IMR-90 (cell line): ENCODE measurements at regions not wholly inside any gene's neighbourhood (a gene's known extent, or its start where the extent isn't known, plus 50 kb on each side); places are given as distances from the start of the nearest gene placed in this dataset.

Experiments
- ATAC-seq: fragments of 200-7000 bp; cut with Tn5 transposase; 2 replicates; pipeline ENCODE4 v1.9.1; 2020; ENCODE audit warnings: low read depth, mild to moderate bottlenecking, moderate library complexity
- BruUV-seq: library from RNA; stranded (reverse); fragments of 400-500 nt; replicated peaks from 2 replicates; lab custom pipeline; 2021; lab: Mats Ljungman, UMichigan
- CTCF ChIA-PET: fragments of 300-600 bp; formaldehyde crosslinking; extraction: SDS; loops from one replicate; lab custom pipeline; 2021; ENCODE audit warnings: antibody characterized with exemption; lab: Yijun Ruan, JAX
- POLR2A ChIA-PET: fragments of 300-600 bp; sonication (Branson Sonifier 250); formaldehyde crosslinking; loops from one replicate; lab custom pipeline; 2022; ENCODE audit warnings: antibody characterized with exemption; ENCODE audit not compliant: unreplicated experiment; lab: Charles Lee
- DNase-seq: peaks from one replicate; pipeline ENCODE4 v3.0.0; 2013
- H2AFZ ChIP-seq: replicated peaks from 2 replicates; pipeline ENCODE3; 2013; ENCODE audit warnings: low read length, mild to moderate bottlenecking; ENCODE audit not compliant: poor library complexity
- H2AK5ac ChIP-seq: 2 replicates; pipeline ENCODE4 v1.6.1; 2013; ENCODE audit warnings: low read depth, low read length, inconsistent platforms
- H2AK9ac ChIP-seq: replicated peaks from 2 replicates; pipeline ENCODE3; 2013; ENCODE audit warnings: mild to moderate bottlenecking, low read depth, low read length, moderate library complexity; ENCODE audit not compliant: poor library complexity
- H2BK120ac ChIP-seq: 2 replicates; pipeline ENCODE4 v1.6.1; 2013; ENCODE audit warnings: low read depth, low read length, inconsistent platforms
- H2BK15ac ChIP-seq: 3 replicates; pipeline ENCODE4 v1.6.1; 2013; ENCODE audit warnings: low read depth, low read length, inconsistent platforms
- H2BK20ac ChIP-seq: 2 replicates; pipeline ENCODE4 v1.6.1; 2013; ENCODE audit warnings: low read depth, mild to moderate bottlenecking, inconsistent platforms, low read length, moderate library complexity
- H2BK5ac ChIP-seq: 2 replicates; pipeline ENCODE4 v1.6.1; 2013; ENCODE audit warnings: mild to moderate bottlenecking, low read depth, low read length, inconsistent platforms; ENCODE audit not compliant: poor library complexity, severe bottlenecking
- H3K14ac ChIP-seq: replicated peaks from 2 replicates; pipeline ENCODE4 v1.6.1; 2013; ENCODE audit warnings: low read depth, low read length, inconsistent platforms
- H3K18ac ChIP-seq: 2 replicates; pipeline ENCODE4 v1.6.1; 2013; ENCODE audit warnings: low read depth, low read length, control low read depth
- H3K23ac ChIP-seq: 2 replicates; pipeline ENCODE4 v1.6.1; 2013; ENCODE audit warnings: low read depth, low read length, inconsistent platforms
- H3K27ac ChIP-seq: 2 replicates; pipeline ENCODE4 v1.5.1; 2013; ENCODE audit warnings: mild to moderate bottlenecking, control low read depth, low read length; ENCODE audit not compliant: insufficient read depth
- H3K27me3 ChIP-seq: 2 replicates; pipeline ENCODE4 v1.6.1; 2013; ENCODE audit warnings: low read length; ENCODE audit not compliant: control insufficient read depth, insufficient read depth
- H3K36me3 ChIP-seq: 2 replicates; pipeline ENCODE4 v1.6.1; 2013; ENCODE audit warnings: low read length, mixed read lengths; ENCODE audit not compliant: control insufficient read depth, insufficient read depth
- H3K4ac ChIP-seq: 2 replicates; pipeline ENCODE4 v1.6.1; 2013; ENCODE audit warnings: low read depth, low read length, inconsistent platforms
- H3K4me1 ChIP-seq: 2 replicates; pipeline ENCODE4 v1.6.1; 2013; ENCODE audit warnings: low read length, mixed read lengths; ENCODE audit not compliant: control insufficient read depth, insufficient read depth
- H3K4me2 ChIP-seq: 2 replicates; pipeline ENCODE4 v1.6.1; 2013; ENCODE audit warnings: low read depth, mild to moderate bottlenecking, control low read depth, low read length, moderate library complexity
- H3K4me3 ChIP-seq: 2 replicates; pipeline ENCODE4 v1.5.1; 2013; ENCODE audit warnings: low read depth, mild to moderate bottlenecking, control low read depth, low read length, moderate library complexity; ENCODE audit not compliant: insufficient read depth
- H3K56ac ChIP-seq: 2 replicates; pipeline ENCODE4 v1.6.1; 2013; ENCODE audit warnings: low read length, inconsistent platforms; ENCODE audit not compliant: insufficient read depth; ENCODE audit errors: extremely low read depth
- H3K79me1 ChIP-seq, 2 experiments: 2 replicates each; pipeline ENCODE4 v1.6.1; 2013; ENCODE audit warnings: low read length in 2 of 2, inconsistent platforms in 1 of 2, low read depth in 1 of 2
- H3K9ac ChIP-seq: 2 replicates; pipeline ENCODE4 v1.6.1; 2013; ENCODE audit warnings: low read depth, low read length, control low read depth
- H3K9me1 ChIP-seq: 2 replicates; pipeline ENCODE4 v1.6.1; 2013; ENCODE audit warnings: low read length, inconsistent platforms; ENCODE audit not compliant: insufficient read depth
- H3K9me3 ChIP-seq: 2 replicates; pipeline ENCODE4 v1.6.1; 2013; ENCODE audit warnings: low read length; ENCODE audit not compliant: control insufficient read depth, insufficient read depth
- H4K20me1 ChIP-seq: 2 replicates; pipeline ENCODE4 v1.6.1; 2013; ENCODE audit warnings: low read length, inconsistent platforms; ENCODE audit not compliant: insufficient read depth
- H4K5ac ChIP-seq: 2 replicates; pipeline ENCODE4 v1.6.1; 2013; ENCODE audit warnings: mild to moderate bottlenecking, low read depth, low read length, control low read depth
- H4K8ac ChIP-seq, 2 experiments: 2 replicates each; pipeline ENCODE4 v1.6.1; 2013; ENCODE audit warnings: low read depth in 2 of 2, low read length in 2 of 2, control low read depth in 1 of 2, inconsistent platforms in 1 of 2
- H4K91ac ChIP-seq: 2 replicates; pipeline ENCODE4 v1.6.1; 2013; ENCODE audit warnings: low read depth, low read length, inconsistent platforms; ENCODE audit not compliant: insufficient read depth
- BHLHE40 ChIP-seq: fragments of 150-350 bp; IDR thresholded peaks from 2 replicates; pipeline ENCODE4 v1.6.1; 2016; ENCODE audit warnings: mild to moderate bottlenecking, low read depth, low read length
- CTCF ChIP-seq: conservative IDR thresholded peaks from 2 replicates; pipeline ENCODE4 v1.5.1; 2012; ENCODE audit warnings: mild to moderate bottlenecking, low read depth, low read length, improper control_type of control experiment
- ELK1 ChIP-seq: fragments of 150-350 bp; IDR thresholded peaks from 2 replicates; pipeline ENCODE4 v1.6.1; 2016; ENCODE audit warnings: low read depth, mild to moderate bottlenecking, low read length, moderate library complexity, borderline replicate concordance
- FOS ChIP-seq: fragments of 150-350 bp; IDR thresholded peaks from 2 replicates; pipeline ENCODE4 v1.6.1; 2016; ENCODE audit warnings: low read depth, low read length
- MAZ ChIP-seq: IDR thresholded peaks from 2 replicates; pipeline ENCODE4 v1.6.1; 2012; ENCODE audit warnings: low read depth, mild to moderate bottlenecking, low read length, improper control_type of control experiment, moderate library complexity, borderline replicate concordance
- MXI1 ChIP-seq: IDR thresholded peaks from 2 replicates; pipeline ENCODE4 v1.6.1; 2012; ENCODE audit warnings: low read depth, mild to moderate bottlenecking, low read length, moderate library complexity, borderline replicate concordance
- NFE2L2 ChIP-seq: fragments of 150-350 bp; IDR thresholded peaks from 2 replicates; pipeline ENCODE4 v1.6.1; 2016; ENCODE audit warnings: low read depth, mild to moderate bottlenecking, low read length
- USF2 ChIP-seq: fragments of 150-350 bp; IDR thresholded peaks from 2 replicates; pipeline ENCODE4 v1.6.1; 2017; ENCODE audit warnings: mild to moderate bottlenecking, antibody characterized with exemption, low read length, low read depth
- WGBS, 2 experiments: methylation state at CpG; one replicate each; pipeline versions ENCODE4 v1.1.5 to v1.1.7; 2013; ENCODE audit warnings: missing lambda C conversion rate in 2 of 2; ENCODE audit not compliant: insufficient read length in 1 of 2; ENCODE audit errors: extremely low coverage in 2 of 2; 5-methylcytosine and 5-hydroxymethylcytosine counted together
- dilution Hi-C: fragments of 300-500 bp; cut with HindIII; formaldehyde crosslinking; loops from one replicate; pipeline ENCODE4 v1.14.3; 2018; ENCODE audit warnings: low sequenced_read_pairs; ENCODE audit not compliant: unreplicated experiment
- in situ Hi-C: fragments of 300-500 bp; cut with MboI; formaldehyde crosslinking; loops from 3 replicates; pipeline ENCODE4 v1.14.3; 2019; ENCODE audit warnings: low sequenced_read_pairs, inconsistent platforms, mixed read lengths
- intact Hi-C: fragments of 100-400 bp; cut with micrococcal nuclease; formaldehyde crosslinking; loops from 2 replicates; pipeline ENCODE4 v1.10.0; 2022

- BruUV-seq, result no TSS peak
- POLR2A ChIA-PET, result no interaction called here
- H3K4me2 ChIP-seq, result no peak overlapping the region
Measured at GRCh38 chr5:14090290-14090689, 52.9 kb upstream of the TRIO start.

More at GRCh38 chr5:14090290-14090689, 52.9 kb upstream of the TRIO start:
- no peak overlapping the region for H4K91ac ChIP-seq
- H2AK5ac ChIP-seq, result no peak overlapping the region
- H3K79me1 ChIP-seq, result no peaks in the 10 kb centered on the region
- H2BK5ac ChIP-seq, result no peak overlapping the region
- no peak overlapping the region for H3K9ac ChIP-seq
- H2BK120ac ChIP-seq, result no peak overlapping the region
- H3K4me3 ChIP-seq, result no peak overlapping the region
- dilution Hi-C loops, result no loop called here
- H2AK9ac ChIP-seq, result no peak overlapping the region
- WGBS, 2 experiments, result no CpG with 5 or more reads among the region's 2 CpGs
- H3K27ac ChIP-seq, result no peak overlapping the region
- no peak overlapping the region for H2AFZ ChIP-seq
- no peak overlapping the region for H3K14ac ChIP-seq
- H3K9me3 ChIP-seq, result peaks cover 5% of the 10 kb centered on the region
- H4K20me1 ChIP-seq, result no peaks in the 10 kb centered on the region
- in situ Hi-C loops, result no loop called here
- H3K23ac ChIP-seq, result no peak overlapping the region
- no peak overlapping the region for H4K5ac ChIP-seq
- H3K4me1 ChIP-seq, result no peaks in the 10 kb centered on the region
- no peak overlapping the region; the same call in 2 of the 3 replicates for H2BK15ac ChIP-seq
- no peaks in the 10 kb centered on the region for H3K9me1 ChIP-seq
- intact Hi-C loops, result no loop called here
- no peak for DNase-seq
- H3K36me3 ChIP-seq, result no peaks in the 10 kb centered on the region
- no peak overlapping the region for H4K8ac ChIP-seq
- H3K18ac ChIP-seq, result no peak overlapping the region
- H3K56ac ChIP-seq, result no peak overlapping the region
- no peak overlapping the region for H2BK20ac ChIP-seq
- no peak overlapping the region for H3K4ac ChIP-seq
- CTCF ChIA-PET, result no interaction called here
- H3K27me3 ChIP-seq, result no peaks in the 10 kb centered on the region
- TF ChIP-seq CTCF, result no peak
- TF ChIP-seq NFE2L2, result no peak
- no peak for TF ChIP-seq USF2
- TF ChIP-seq FOS, result no peak
- no peak for TF ChIP-seq MXI1
- no peak for TF ChIP-seq ELK1
- TF ChIP-seq BHLHE40, result no peak
- TF ChIP-seq MAZ, result no peak
- ATAC-seq, result no peak
